ENCODE measurements at regions not wholly inside any gene's neighbourhood (a gene's known extent, or its start where the extent isn't known, plus 50 kb on each side); places are given as distances from the start of the nearest gene placed in this dataset.

- BruUV-seq (replicated peaks) = no TSS peak
- intact Hi-C loops (cut with micrococcal nuclease) = no loop called here
Observed at GRCh38 chr7:50189371-50189770, 96.3 kb upstream of the ZPBP start.

More at GRCh38 chr7:50189371-50189770, 96.3 kb upstream of the ZPBP start:
- H4K20me1 ChIP-seq (replicated peaks; ENCODE audit: control insufficient read depth, extremely low read depth, insufficient read depth, low read length) = no peaks in the 10 kb centered on the region
- no peak for TF ChIP-seq MAX (IDR thresholded peaks at IDR 0.05; ENCODE audit: insufficient read depth, insufficient read length)
- no peak for TF ChIP-seq MYC (IDR thresholded peaks at IDR 0.05; ENCODE audit: low read depth, low read length)
- TF ChIP-seq POLR2A (IDR thresholded peaks at IDR 0.05; ENCODE audit: low read depth, low read length) = no peak
- TF ChIP-seq FOS (IDR thresholded peaks at IDR 0.05; ENCODE audit: borderline replicate concordance, insufficient read depth, low read length) = no peak
- no peak for TF ChIP-seq CTCF (IDR thresholded peaks at IDR 0.05; ENCODE audit: extremely low read depth in 1 of 2, insufficient read depth in 1 of 2, low read depth in 1 of 2, low read length in 2 of 2)
- H3K27ac ChIP-seq (ENCODE audit: insufficient read depth, low read depth, low read length) = no peak overlapping the region
- FAIRE-seq (no peak), DNase-seq (ENCODE audit: low read depth, low spot score) (no peak)
- no peak overlapping the region for H3K9ac ChIP-seq (replicated peaks; ENCODE audit: extremely low read depth, insufficient read depth, low read length)
- no peaks in the 10 kb centered on the region for H3K4me1 ChIP-seq (ENCODE audit: control insufficient read depth, extremely low read depth, insufficient read depth, low read length)
- dilution Hi-C loops (cut with MboI; ENCODE audit: extremely low pct_ligation_motif_present, low sequenced_read_pairs) = no loop called here
- no peak overlapping the region for H3K4me2 ChIP-seq (ENCODE audit: insufficient read depth, low read length)
- H3K4me3 ChIP-seq (replicated peaks in 1 of 3; ENCODE audit: insufficient read depth in 1 of 3, low read depth in 1 of 3, low read length in 3 of 3) = no peak overlapping the region
- no peaks in the 10 kb centered on the region for H3K9me1 ChIP-seq (replicated peaks; ENCODE audit: control insufficient read depth, extremely low read depth, insufficient read depth, low read length)
- ChIA-PET CTCF (no interaction called here), POLR2A (no interaction called here)
- no peak overlapping the region for H2AFZ ChIP-seq (ENCODE audit: low read depth, low read length)
- no peaks in the 10 kb centered on the region for H3K9me3 ChIP-seq (replicated peaks; ENCODE audit: control insufficient read depth, insufficient read depth, low read length)
- no peaks in the 10 kb centered on the region for H3K36me3 ChIP-seq (ENCODE audit: control insufficient read depth in 2 of 2, extremely low read depth in 1 of 2, insufficient read depth in 2 of 2, low read length in 2 of 2)
- H3K27me3 ChIP-seq (ENCODE audit: control insufficient read depth in 2 of 2, insufficient read depth in 2 of 2, low read length in 2 of 2) = no peaks in the 10 kb centered on the region
- H3K79me2 ChIP-seq (ENCODE audit: control insufficient read depth, insufficient read depth, low read length) = no peaks in the 10 kb centered on the region

Data from endothelial cell of umbilical vein (primary cell).